AG04449 (cell line): ENCODE measurements at regions not wholly inside any gene's neighbourhood (a gene's known extent, or its start where the extent isn't known, plus 50 kb on each side); places are given as distances from the start of the nearest gene placed in this dataset.
"Not testable (repeated sequence)": the region's sequence is repeated elsewhere in the genome, so short reads cannot be mapped to it uniquely, and the experiment has no call there.

Experiments
- CTCF ChIA-PET: fragments of 350-600 bp; formaldehyde crosslinking; extraction: SDS; loops from one replicate; lab custom pipeline; 2021; ENCODE audit warnings: antibody characterized with exemption; lab: Yijun Ruan, JAX
- POLR2A ChIA-PET: fragments of 400-600, 350-600 bp; formaldehyde crosslinking; extraction: SDS; loops from one replicate; lab custom pipeline; 2020; ENCODE audit warnings: antibody characterized with exemption, inconsistent platforms; lab: Yijun Ruan, JAX
- DNase-seq: peaks from one replicate; pipeline ENCODE4 v3.0.0-alpha.2; 2010; ENCODE audit warnings: low read depth, low spot score
- H3K4me3 ChIP-seq: 2 replicates; pipeline ENCODE4 v1.5.1; 2011; ENCODE audit warnings: low read depth, mild to moderate bottlenecking, control low read depth, low read length
- TF ChIP-seq, protein P1 (sequence below): IDR thresholded peaks from one replicate; pipeline ENCODE4 v1.5.1; 2011; ENCODE audit warnings: mild to moderate bottlenecking, moderate library complexity, low read length, control low read depth, inconsistent platforms; ENCODE audit not compliant: insufficient read depth; ENCODE audit errors: missing control alignments

DNA sequence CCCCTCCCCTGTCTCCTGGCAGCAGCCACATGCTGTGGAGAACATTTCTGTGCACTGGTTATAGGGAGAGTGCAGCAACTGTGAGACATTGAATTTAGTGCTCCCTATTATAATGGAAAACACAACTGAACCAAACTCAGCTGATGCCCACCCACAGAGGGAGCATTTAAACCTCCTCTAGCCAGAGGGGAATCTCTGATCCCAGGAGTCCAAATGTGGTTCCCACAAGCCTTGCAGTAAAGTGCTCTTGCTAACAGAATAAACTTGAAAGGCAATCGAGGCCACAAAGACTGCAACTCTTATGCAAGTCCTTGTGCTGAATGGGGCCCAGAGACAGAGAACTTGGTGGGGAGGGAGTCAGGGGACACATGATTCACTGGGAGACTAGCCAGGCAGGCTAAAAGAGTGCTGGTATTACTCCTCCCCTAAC, 638.8 kb upstream of the VRK2 start:
- ChIA-PET POLR2A (no interaction called here), CTCF (no interaction called here)
- no peak for DNase-seq
- H3K4me3 ChIP-seq = no peak overlapping the region
- TF ChIP-seq, protein P1, sequence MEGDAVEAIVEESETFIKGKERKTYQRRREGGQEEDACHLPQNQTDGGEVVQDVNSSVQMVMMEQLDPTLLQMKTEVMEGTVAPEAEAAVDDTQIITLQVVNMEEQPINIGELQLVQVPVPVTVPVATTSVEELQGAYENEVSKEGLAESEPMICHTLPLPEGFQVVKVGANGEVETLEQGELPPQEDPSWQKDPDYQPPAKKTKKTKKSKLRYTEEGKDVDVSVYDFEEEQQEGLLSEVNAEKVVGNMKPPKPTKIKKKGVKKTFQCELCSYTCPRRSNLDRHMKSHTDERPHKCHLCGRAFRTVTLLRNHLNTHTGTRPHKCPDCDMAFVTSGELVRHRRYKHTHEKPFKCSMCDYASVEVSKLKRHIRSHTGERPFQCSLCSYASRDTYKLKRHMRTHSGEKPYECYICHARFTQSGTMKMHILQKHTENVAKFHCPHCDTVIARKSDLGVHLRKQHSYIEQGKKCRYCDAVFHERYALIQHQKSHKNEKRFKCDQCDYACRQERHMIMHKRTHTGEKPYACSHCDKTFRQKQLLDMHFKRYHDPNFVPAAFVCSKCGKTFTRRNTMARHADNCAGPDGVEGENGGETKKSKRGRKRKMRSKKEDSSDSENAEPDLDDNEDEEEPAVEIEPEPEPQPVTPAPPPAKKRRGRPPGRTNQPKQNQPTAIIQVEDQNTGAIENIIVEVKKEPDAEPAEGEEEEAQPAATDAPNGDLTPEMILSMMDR = no peak

- no peak for DNase-seq
- ChIA-PET POLR2A (no interaction called here), CTCF (no interaction called here)
- H3K4me3 ChIP-seq = no peak overlapping the region
- TF ChIP-seq, protein P1 = no peak
Measured at GRCh38 chr2:57408587-57408986, 638.0 kb upstream of the VRK2 start.

DNA sequence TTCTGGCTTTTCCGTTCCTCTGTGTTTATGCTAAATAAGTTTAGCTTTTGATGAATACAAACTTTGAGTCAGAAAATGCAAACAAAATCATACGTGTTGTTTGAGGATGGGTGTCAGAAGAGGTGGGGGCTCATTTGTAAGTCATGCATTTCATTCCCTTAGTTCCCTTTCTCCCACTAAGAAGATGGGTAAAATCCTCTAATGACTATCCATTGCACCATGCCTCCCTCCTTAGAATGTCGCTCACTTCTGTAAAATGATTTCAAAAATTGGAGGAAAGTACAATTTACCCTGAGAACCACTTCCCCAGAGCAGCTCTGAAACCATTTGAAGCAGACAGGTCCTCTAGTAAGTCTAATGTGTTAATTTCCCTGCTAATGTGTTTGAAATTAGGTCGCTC, 629.6 kb upstream of the VRK2 start:
- ChIA-PET POLR2A (no interaction called here), CTCF (no interaction called here)
- no peak for DNase-seq
- TF ChIP-seq, protein P1 = no peak
- H3K4me3 ChIP-seq = no peak overlapping the region

- POLR2A ChIA-PET, CTCF ChIA-PET, H3K4me3 ChIP-seq, DNase-seq: not testable (repeated sequence)
Measured at GRCh38 chr2:57418859-57419346, 627.7 kb upstream of the VRK2 start.

- POLR2A ChIA-PET = no interaction called here
Measured at GRCh38 chr2:57429831-57430230, 616.8 kb upstream of the VRK2 start.

DNA sequence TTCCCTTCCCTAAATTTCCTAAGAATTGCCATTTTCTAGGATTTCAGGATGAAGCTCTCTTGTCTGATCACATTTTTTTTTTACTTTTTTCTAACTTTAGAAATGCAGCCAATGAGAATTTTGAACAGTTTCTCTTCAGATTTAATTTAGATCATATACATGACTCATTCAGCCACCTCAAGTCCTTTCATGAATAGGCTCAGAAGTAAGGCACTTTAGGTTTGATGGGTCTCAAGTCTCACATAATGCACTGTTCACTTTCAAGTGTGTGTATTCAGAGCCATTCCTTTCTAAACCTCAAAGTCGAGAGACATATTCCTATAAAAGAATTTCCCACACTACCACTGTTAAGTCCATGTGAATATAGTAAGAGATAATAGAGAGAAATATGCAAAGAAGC, 614.1 kb upstream of the VRK2 start:
- CTCF ChIA-PET = interaction anchor here (1.6 kb wide), 1 partner anchor 65 kb away, joined by 4 read pairs; no protein-coding TSS in a partner anchor
- TF ChIP-seq, protein P1 = no peak
- POLR2A ChIA-PET = no interaction called here
- DNase-seq = no peak
- no peak overlapping the region for H3K4me3 ChIP-seq

More at GRCh38 chr2:57429831-57430230, 616.8 kb upstream of the VRK2 start:
- DNase-seq = no peak
- H3K4me3 ChIP-seq = no peak overlapping the region
- TF ChIP-seq, protein P1 = no peak
- CTCF ChIA-PET = no interaction called here

GRCh38 chr2:57434441-57434840, 612.2 kb upstream of the VRK2 start:
- no peak for DNase-seq
- no peak overlapping the region for H3K4me3 ChIP-seq
- ChIA-PET CTCF (interaction anchor here (1.0 kb wide), 1 partner anchor 19 kb away, joined by 3 read pairs; no protein-coding TSS in a partner anchor), POLR2A (no interaction called here)
- TF ChIP-seq, protein P1 = no peak
